ENCODE measurements at regions not wholly inside any gene's neighbourhood (a gene's known extent, or its start where the extent isn't known, plus 50 kb on each side); places are given as distances from the start of the nearest gene placed in this dataset.

- H3K36me3 ChIP-seq (replicated peaks in 1 of 2) = no peaks in the 10 kb centered on the region
- no peak overlapping the region for H3K4me3 ChIP-seq
- intact Hi-C loops (cut with DNase I) = no loop called here
- H3K4me1 ChIP-seq (replicated peaks in 1 of 2) = no peaks in the 10 kb centered on the region
- TF ChIP-seq, protein P1, sequence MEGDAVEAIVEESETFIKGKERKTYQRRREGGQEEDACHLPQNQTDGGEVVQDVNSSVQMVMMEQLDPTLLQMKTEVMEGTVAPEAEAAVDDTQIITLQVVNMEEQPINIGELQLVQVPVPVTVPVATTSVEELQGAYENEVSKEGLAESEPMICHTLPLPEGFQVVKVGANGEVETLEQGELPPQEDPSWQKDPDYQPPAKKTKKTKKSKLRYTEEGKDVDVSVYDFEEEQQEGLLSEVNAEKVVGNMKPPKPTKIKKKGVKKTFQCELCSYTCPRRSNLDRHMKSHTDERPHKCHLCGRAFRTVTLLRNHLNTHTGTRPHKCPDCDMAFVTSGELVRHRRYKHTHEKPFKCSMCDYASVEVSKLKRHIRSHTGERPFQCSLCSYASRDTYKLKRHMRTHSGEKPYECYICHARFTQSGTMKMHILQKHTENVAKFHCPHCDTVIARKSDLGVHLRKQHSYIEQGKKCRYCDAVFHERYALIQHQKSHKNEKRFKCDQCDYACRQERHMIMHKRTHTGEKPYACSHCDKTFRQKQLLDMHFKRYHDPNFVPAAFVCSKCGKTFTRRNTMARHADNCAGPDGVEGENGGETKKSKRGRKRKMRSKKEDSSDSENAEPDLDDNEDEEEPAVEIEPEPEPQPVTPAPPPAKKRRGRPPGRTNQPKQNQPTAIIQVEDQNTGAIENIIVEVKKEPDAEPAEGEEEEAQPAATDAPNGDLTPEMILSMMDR (IDR thresholded peaks at IDR 0.05) = no peak
- TF ChIP-seq POLR2A (IDR thresholded peaks at IDR 0.05) = no peak
- no peaks in the 10 kb centered on the region for H3K27me3 ChIP-seq
- H3K9me3 ChIP-seq (replicated peaks in 1 of 3) = no peaks in the 10 kb centered on the region
- H3K27ac ChIP-seq = no peak overlapping the region
- DNase-seq = no peak
- 85 to 95% (median 89%) methylated on average over 4 of the region's 4 CpGs for WGBS, 4 donors
Observed at GRCh38 chr13:84972907-84973306, 826.3 kb downstream of the SLITRK6 start.

DNA sequence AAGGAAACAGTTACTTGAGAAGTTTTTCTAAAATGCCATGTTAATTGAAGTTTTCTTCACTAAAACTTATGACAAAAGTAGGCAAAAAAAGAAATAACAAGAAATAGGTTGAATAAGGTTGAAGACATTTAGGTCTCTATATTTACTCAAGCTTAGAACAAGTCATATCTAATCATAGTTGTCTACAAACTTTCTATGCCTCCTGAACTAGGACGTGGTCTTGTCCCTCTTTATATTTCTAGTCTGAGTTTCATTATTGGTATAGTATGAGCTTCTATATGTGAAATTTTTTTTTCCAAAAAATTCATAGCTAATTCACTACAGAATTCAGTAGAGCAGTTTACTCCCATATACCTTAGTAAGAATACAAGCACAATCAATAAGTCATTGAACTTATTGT lies 836.4 kb downstream of the SLITRK6 start:
- 65 to 86% (median 69%) methylated on average over 1 of the region's 1 CpG for WGBS, 4 donors
- H3K4me1 ChIP-seq (replicated peaks in 1 of 2) = no peaks in the 10 kb centered on the region
- no peaks in the 10 kb centered on the region for H3K36me3 ChIP-seq (replicated peaks in 1 of 2)
- no peak overlapping the region for H3K4me3 ChIP-seq
- H3K9me3 ChIP-seq (replicated peaks in 1 of 3) = peaks cover 0 to 7% (median 0%) of the 10 kb centered on the region in 3 donors
- intact Hi-C loops (cut with DNase I) = no loop called here
- no peak overlapping the region for H3K27ac ChIP-seq
- H3K27me3 ChIP-seq = no peaks in the 10 kb centered on the region
- no peak for DNase-seq
- TF ChIP-seq, protein P1 (IDR thresholded peaks at IDR 0.05) = no peak
- no peak for TF ChIP-seq POLR2A (IDR thresholded peaks at IDR 0.05)

GRCh38 chr13:84962141-84962750 lies 837.0 kb downstream of the SLITRK6 start:
- no peak overlapping the region for H3K4me3 ChIP-seq
- H3K27me3 ChIP-seq = no peaks in the 10 kb centered on the region
- DNase-seq = no peak
- intact Hi-C loops (cut with DNase I) = no loop called here
- peaks cover 0 to 4% (median 0%) of the 10 kb centered on the region in 3 donors for H3K9me3 ChIP-seq (replicated peaks in 1 of 3)
- no peak for TF ChIP-seq POLR2A (IDR thresholded peaks at IDR 0.05)
- TF ChIP-seq, protein P1 (IDR thresholded peaks at IDR 0.05) = no peak
- no peaks in the 10 kb centered on the region for H3K4me1 ChIP-seq (replicated peaks in 1 of 2)
- WGBS, 4 donors = 70 to 86% (median 81%) methylated on average over 3 to 12 of the region's 12 CpGs
- no peaks in the 10 kb centered on the region for H3K36me3 ChIP-seq (replicated peaks in 1 of 2)
- no peak overlapping the region for H3K27ac ChIP-seq

GRCh38 chr13:84961023-84961422 lies 838.2 kb downstream of the SLITRK6 start:
- 92 to 97% (median 93%) methylated on average over 7 to 10 of the region's 10 CpGs for WGBS, 4 donors
- Histone ChIP-seq H3K27me3 (no peaks in the 10 kb centered on the region), H3K9me3 (replicated peaks in 1 of 3) (no peaks in the 10 kb centered on the region), H3K4me1 (replicated peaks in 1 of 2) (no peaks in the 10 kb centered on the region), H3K4me3 (no peak overlapping the region), H3K36me3 (replicated peaks in 1 of 2) (no peaks in the 10 kb centered on the region), H3K27ac (no peak overlapping the region)
- intact Hi-C loops (cut with DNase I) = no loop called here
- no peak for TF ChIP-seq POLR2A (IDR thresholded peaks at IDR 0.05)
- TF ChIP-seq, protein P1 (IDR thresholded peaks at IDR 0.05) = no peak
- DNase-seq = no peak

Measured in adrenal gland (tissue), 9 donors.